Parathyroid adenoma (tissue), 2 donors: ENCODE measurements at regions not wholly inside any gene's neighbourhood (a gene's known extent, or its start where the extent isn't known, plus 50 kb on each side); places are given as distances from the start of the nearest gene placed in this dataset.

ENCODE experiments used
- H2AFZ ChIP-seq: fragments of 300-600 bp; sonication (generic); one replicate; pipeline ENCODE4 v1.7.0; 2017; ENCODE audit warnings: antibody characterized with exemption, mild to moderate bottlenecking
- H3K27ac ChIP-seq: fragments of 300-600 bp; sonication (generic); one replicate; pipeline ENCODE4 v1.7.0; 2017
- H3K27me3 ChIP-seq: fragments of 300-600 bp; sonication (generic); one replicate; pipeline ENCODE4 v1.7.0; 2017; ENCODE audit warnings: low read length; ENCODE audit not compliant: control insufficient read depth, insufficient read depth
- H3K36me3 ChIP-seq: fragments of 300-600 bp; sonication (generic); one replicate; pipeline ENCODE4 v1.7.0; 2017; ENCODE audit warnings: low read length; ENCODE audit not compliant: control insufficient read depth, insufficient read depth
- H3K4me1 ChIP-seq: fragments of 300-600 bp; sonication (generic); one replicate; pipeline ENCODE4 v1.7.0; 2017; ENCODE audit warnings: control low read depth
- H3K4me2 ChIP-seq: fragments of 300-600 bp; sonication (generic); one replicate; pipeline ENCODE4 v1.7.0; 2017; ENCODE audit warnings: low read length
- H3K4me3 ChIP-seq: fragments of 300-600 bp; sonication (generic); one replicate; pipeline ENCODE4 v1.7.0; 2017; ENCODE audit warnings: low read depth, low read length
- H3K79me2 ChIP-seq: fragments of 300-600 bp; sonication (generic); one replicate; pipeline ENCODE4 v1.7.0; 2017; ENCODE audit warnings: control low read depth
- H3K9ac ChIP-seq: fragments of 300-600 bp; sonication (generic); one replicate; pipeline ENCODE4 v1.7.0; 2017; ENCODE audit warnings: mild to moderate bottlenecking
- H3K9me3 ChIP-seq: fragments of 300-600 bp; sonication (generic); one replicate; pipeline ENCODE4 v1.7.0; 2017; ENCODE audit warnings: low read length; ENCODE audit not compliant: control insufficient read depth
- CTCF ChIP-seq: fragments of 300-600 bp; sonication (generic); IDR thresholded peaks from one replicate; pipeline ENCODE4 v1.7.0; 2017; ENCODE audit warnings: antibody characterized with exemption, mild to moderate bottlenecking
- donor health status: primary hyperparathyroidism.

DNA sequence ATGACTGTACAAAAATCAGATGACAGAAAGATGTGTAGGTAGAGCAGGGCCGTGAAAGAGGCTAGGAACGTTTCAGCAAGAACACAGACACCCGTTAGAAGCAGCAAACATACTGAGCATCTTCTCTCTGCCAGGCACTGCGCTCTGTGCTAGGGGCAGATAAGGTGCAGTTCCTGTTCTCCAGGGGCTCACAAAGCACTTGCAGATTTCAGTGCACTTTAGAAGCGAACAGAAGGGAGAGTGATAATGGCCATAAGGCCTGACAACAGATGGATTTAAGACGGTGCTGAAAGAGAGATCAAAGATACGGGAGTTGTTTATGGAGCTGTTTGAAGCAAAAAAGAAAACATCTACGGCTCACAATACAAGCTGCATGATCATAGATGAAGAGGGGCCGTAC, 200.3 kb upstream of the FOXD3 start:
- Histone ChIP-seq H3K4me2 (no peak overlapping the region), H3K36me3 (no peaks in the 10 kb centered on the region), H2AFZ (no peak overlapping the region), H3K79me2 (no peaks in the 10 kb centered on the region), H3K9me3 (no peaks in the 10 kb centered on the region), H3K27me3 (no peaks in the 10 kb centered on the region), H3K4me3 (no peak overlapping the region), H3K9ac (no peak overlapping the region), H3K27ac (no peak overlapping the region), H3K4me1 (no peaks in the 10 kb centered on the region)
- TF ChIP-seq CTCF: no peak

GRCh38 chr1:63124666-63125191, 197.6 kb upstream of the FOXD3 start:
- Histone ChIP-seq H3K4me1 (no peaks in the 10 kb centered on the region), H3K9ac (no peak overlapping the region)

GRCh38 chr1:63126104-63126503, 196.3 kb upstream of the FOXD3 start:
- no peak overlapping the region for H3K9ac ChIP-seq
- H3K4me2 ChIP-seq: no peak overlapping the region
- H3K27ac ChIP-seq: no peak overlapping the region
- no peak overlapping the region for H3K4me3 ChIP-seq
- H3K27me3 ChIP-seq: no peaks in the 10 kb centered on the region
- H3K36me3 ChIP-seq: no peaks in the 10 kb centered on the region
- no peak overlapping the region for H2AFZ ChIP-seq
- H3K9me3 ChIP-seq: no peaks in the 10 kb centered on the region
- no peak for TF ChIP-seq CTCF
- no peaks in the 10 kb centered on the region for H3K4me1 ChIP-seq
- no peaks in the 10 kb centered on the region for H3K79me2 ChIP-seq

More at GRCh38 chr1:63124666-63125191, 197.6 kb upstream of the FOXD3 start:
- Histone ChIP-seq H3K9me3 (no peaks in the 10 kb centered on the region), H3K27me3 (no peaks in the 10 kb centered on the region), H2AFZ (no peak overlapping the region), H3K4me2 (no peak overlapping the region), H3K4me3 (no peak overlapping the region), H3K79me2 (no peaks in the 10 kb centered on the region), H3K36me3 (no peaks in the 10 kb centered on the region), H3K27ac (no peak overlapping the region)
- no peak for TF ChIP-seq CTCF

GRCh38 chr1:63127376-63127775, 195.0 kb upstream of the FOXD3 start:
- Histone ChIP-seq H3K27ac (no peak overlapping the region), H2AFZ (no peak overlapping the region), H3K4me1 (no peaks in the 10 kb centered on the region), H3K9me3 (no peaks in the 10 kb centered on the region), H3K27me3 (no peaks in the 10 kb centered on the region), H3K9ac (no peak overlapping the region), H3K4me2 (no peak overlapping the region), H3K36me3 (no peaks in the 10 kb centered on the region), H3K79me2 (no peaks in the 10 kb centered on the region), H3K4me3 (no peak overlapping the region)
- TF ChIP-seq CTCF: no peak

- Histone ChIP-seq H3K79me2 (no peaks in the 10 kb centered on the region), H2AFZ (no peak overlapping the region), H3K9me3 (no peaks in the 10 kb centered on the region), H3K36me3 (no peaks in the 10 kb centered on the region), H3K27ac (no peak overlapping the region), H3K4me2 (no peak overlapping the region), H3K4me1 (no peaks in the 10 kb centered on the region), H3K27me3 (no peaks in the 10 kb centered on the region), H3K4me3 (no peak overlapping the region), H3K9ac (no peak overlapping the region)
- TF ChIP-seq CTCF: no peak
Observed at GRCh38 chr1:63128556-63128955, 193.8 kb upstream of the FOXD3 start.
